SK-N-SH treated with all-trans-retinoic acid at 6 μM for 48 hours (cell line): ENCODE measurements at regions not wholly inside any gene's neighbourhood (a gene's known extent, or its start where the extent isn't known, plus 50 kb on each side); places are given as distances from the start of the nearest gene placed in this dataset.

Experiments used
- ATAC-seq: fragments of 200-7000 bp; cut with Tn5 transposase; 3 replicates; pipeline ENCODE4 v1.9.1; 2020; ENCODE audit warnings: mild to moderate bottlenecking, moderate library complexity
- ARNTL ChIP-seq: fragments of 450-650 bp; formaldehyde crosslinking; IDR thresholded peaks from 2 replicates; pipeline ENCODE4 v1.5.0; 2020; ENCODE audit warnings: low read depth, mild to moderate bottlenecking, moderate library complexity, borderline replicate concordance
- BACH2 ChIP-seq: fragments of 250-450 bp; sonication (Bioruptor Pico); IDR thresholded peaks from 2 replicates; pipeline ENCODE4 v1.9.0; 2021; ENCODE audit warnings: mild to moderate bottlenecking, borderline replicate concordance
- CSDC2 ChIP-seq: fragments of 250-450 bp; sonication (Bioruptor Pico); IDR thresholded peaks from 2 replicates; pipeline ENCODE4 v1.5.0; 2020; ENCODE audit warnings: mild to moderate bottlenecking, moderate library complexity
- ESRRG ChIP-seq: fragments of 250-450 bp; sonication (Bioruptor Pico); IDR thresholded peaks from 2 replicates; pipeline ENCODE4 v1.6.1; 2021; ENCODE audit warnings: mild to moderate bottlenecking
- ISL1 ChIP-seq: fragments of 250-450 bp; sonication (Bioruptor Pico); IDR thresholded peaks from 2 replicates; pipeline ENCODE4 v2.1.2; 2022; ENCODE audit warnings: mild to moderate bottlenecking, moderate library complexity
- OSR1 ChIP-seq: fragments of 250-450 bp; sonication (Bioruptor Pico); IDR thresholded peaks from 2 replicates; pipeline ENCODE4 v1.8.0; 2022; ENCODE audit warnings: moderate library complexity, mild to moderate bottlenecking, inconsistent platforms
- PPARA ChIP-seq: fragments of 250-450 bp; sonication (Bioruptor Pico); IDR thresholded peaks from 2 replicates; pipeline ENCODE4 v1.5.0; 2020; ENCODE audit warnings: mild to moderate bottlenecking, borderline replicate concordance
- RARB ChIP-seq: fragments of 250-450 bp; sonication (Bioruptor Pico); IDR thresholded peaks from 2 replicates; pipeline ENCODE4 v1.8.0; 2021; ENCODE audit warnings: mild to moderate bottlenecking, moderate library complexity
- SNAI2 ChIP-seq: fragments of 250-450 bp; sonication (Bioruptor Pico); IDR thresholded peaks from 2 replicates; pipeline ENCODE4 v1.5.0; 2020; ENCODE audit warnings: mild to moderate bottlenecking, moderate library complexity
- TCF4 ChIP-seq: fragments of 250-450 bp; sonication (Bioruptor Pico); IDR thresholded peaks from 2 replicates; pipeline ENCODE4 v1.8.0; 2021; ENCODE audit warnings: mild to moderate bottlenecking, moderate library complexity, borderline replicate concordance
- ZC3H10 ChIP-seq: fragments of 250-450 bp; sonication (Bioruptor Pico); IDR thresholded peaks from 2 replicates; pipeline ENCODE4 v1.5.1; 2021; ENCODE audit warnings: mild to moderate bottlenecking, moderate library complexity
- ZFP3 ChIP-seq: fragments of 250-450 bp; sonication (Bioruptor Pico); IDR thresholded peaks from 2 replicates; pipeline ENCODE4 v1.5.0; 2020; ENCODE audit warnings: mild to moderate bottlenecking, moderate library complexity
- ZFP30 ChIP-seq: fragments of 450-650 bp; formaldehyde crosslinking; IDR thresholded peaks from 2 replicates; pipeline ENCODE4 v1.5.0; 2022; ENCODE audit warnings: mild to moderate bottlenecking, moderate library complexity
- ZNF565 ChIP-seq: fragments of 450-650 bp; formaldehyde crosslinking; conservative IDR thresholded peaks from 2 replicates; pipeline ENCODE4 v1.5.0; 2020; ENCODE audit warnings: low read depth, mild to moderate bottlenecking, moderate library complexity
- ZNF70 ChIP-seq: fragments of 450-650 bp; formaldehyde crosslinking; IDR thresholded peaks from 2 replicates; pipeline ENCODE4 v1.5.0; 2020; ENCODE audit warnings: mild to moderate bottlenecking, moderate library complexity
- ZNF8 ChIP-seq: fragments of 450-650 bp; formaldehyde crosslinking; IDR thresholded peaks from 2 replicates; pipeline ENCODE4 v1.5.0; 2020; ENCODE audit warnings: mild to moderate bottlenecking, moderate library complexity
- TF ChIP-seq, protein P1 (sequence below): fragments of 250-450 bp; sonication (Bioruptor Pico); IDR thresholded peaks from 2 replicates; pipeline ENCODE4 v1.5.1; 2021; ENCODE audit warnings: mild to moderate bottlenecking, moderate library complexity
- TF ChIP-seq, protein P2 (sequence below): fragments of 250-450 bp; sonication (Bioruptor Pico); IDR thresholded peaks from 2 replicates; pipeline ENCODE4 v1.5.1; 2020; ENCODE audit warnings: low read depth, mild to moderate bottlenecking, moderate library complexity
- TF ChIP-seq, protein P3 (sequence below): fragments of 250-450 bp; sonication (Bioruptor Pico); IDR thresholded peaks from 2 replicates; pipeline ENCODE4 v1.8.0; 2020; ENCODE audit warnings: mild to moderate bottlenecking, moderate library complexity, borderline replicate concordance
- TF ChIP-seq, protein P4 (sequence below): fragments of 250-450 bp; sonication (Bioruptor Pico); IDR thresholded peaks from 2 replicates; pipeline ENCODE4 v1.8.0; 2021; ENCODE audit warnings: low read depth, mild to moderate bottlenecking, moderate library complexity, borderline replicate concordance
- TF ChIP-seq, protein P5 (sequence below): fragments of 250-450 bp; sonication (Bioruptor Pico); IDR thresholded peaks from 2 replicates; pipeline ENCODE4 v1.5.0; 2020; ENCODE audit warnings: mild to moderate bottlenecking, moderate library complexity

DNA sequence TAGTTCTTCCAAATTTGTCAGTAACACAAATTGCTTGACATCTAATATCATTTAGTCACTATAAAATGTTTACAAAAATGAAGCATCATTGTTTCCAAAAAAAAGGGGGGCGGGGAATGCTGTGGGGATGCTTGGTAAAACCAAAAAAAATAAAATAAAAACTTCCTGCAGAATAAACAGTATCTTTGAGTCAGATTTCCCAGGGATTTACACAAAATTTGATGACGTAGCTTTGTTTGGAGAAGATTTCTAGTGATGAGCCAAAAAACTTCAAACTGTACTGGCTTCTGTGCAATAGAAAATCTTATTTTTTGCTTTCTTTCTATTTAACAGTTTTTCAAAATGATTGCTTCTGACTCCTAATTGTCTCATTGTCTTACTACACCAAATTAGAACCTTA, 80.0 kb downstream of the MZT1 start:
- ATAC-seq = no peak
- TF ChIP-seq BACH2 (CRISPR knock-in tag) = no peak
- TF ChIP-seq, all 23 proteins: peak for 0

DNA sequence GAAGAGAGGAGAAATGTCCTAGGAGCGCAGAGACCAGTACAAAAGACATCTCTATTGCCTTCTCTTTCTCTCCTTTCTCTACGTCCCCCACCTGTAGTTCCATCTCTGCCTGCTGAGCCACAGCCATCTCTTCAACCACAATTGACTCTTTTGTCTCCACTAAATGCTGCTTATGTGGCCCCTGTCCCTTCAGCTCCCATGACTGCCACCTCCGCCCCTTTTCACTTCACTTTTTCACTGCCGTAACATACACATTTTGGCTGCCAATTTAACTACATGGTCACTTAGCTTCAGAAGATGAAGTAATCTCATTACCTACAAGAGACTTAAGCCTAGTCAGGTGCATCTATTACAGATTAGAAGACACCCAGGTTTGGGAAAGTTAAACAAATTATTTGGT, 81.9 kb downstream of the MZT1 start:
- TF ChIP-seq CSDC2 (no peak), ISL1 (CRISPR knock-in tag) (no peak), OSR1 (CRISPR knock-in tag) (no peak), ZFP3 (CRISPR knock-in tag) (no peak), ARNTL (CRISPR knock-in tag) (no peak), ZNF565 (CRISPR knock-in tag) (no peak), ZNF8 (no peak)
- TF ChIP-seq, protein P1, sequence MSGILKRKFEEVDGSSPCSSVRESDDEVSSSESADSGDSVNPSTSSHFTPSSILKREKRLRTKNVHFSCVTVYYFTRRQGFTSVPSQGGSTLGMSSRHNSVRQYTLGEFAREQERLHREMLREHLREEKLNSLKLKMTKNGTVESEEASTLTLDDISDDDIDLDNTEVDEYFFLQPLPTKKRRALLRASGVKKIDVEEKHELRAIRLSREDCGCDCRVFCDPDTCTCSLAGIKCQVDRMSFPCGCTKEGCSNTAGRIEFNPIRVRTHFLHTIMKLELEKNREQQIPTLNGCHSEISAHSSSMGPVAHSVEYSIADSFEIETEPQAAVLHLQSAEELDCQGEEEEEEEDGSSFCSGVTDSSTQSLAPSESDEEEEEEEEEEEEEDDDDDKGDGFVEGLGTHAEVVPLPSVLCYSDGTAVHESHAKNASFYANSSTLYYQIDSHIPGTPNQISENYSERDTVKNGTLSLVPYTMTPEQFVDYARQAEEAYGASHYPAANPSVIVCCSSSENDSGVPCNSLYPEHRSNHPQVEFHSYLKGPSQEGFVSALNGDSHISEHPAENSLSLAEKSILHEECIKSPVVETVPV (CRISPR knock-in tag) = no peak
- TF ChIP-seq, protein P2, sequence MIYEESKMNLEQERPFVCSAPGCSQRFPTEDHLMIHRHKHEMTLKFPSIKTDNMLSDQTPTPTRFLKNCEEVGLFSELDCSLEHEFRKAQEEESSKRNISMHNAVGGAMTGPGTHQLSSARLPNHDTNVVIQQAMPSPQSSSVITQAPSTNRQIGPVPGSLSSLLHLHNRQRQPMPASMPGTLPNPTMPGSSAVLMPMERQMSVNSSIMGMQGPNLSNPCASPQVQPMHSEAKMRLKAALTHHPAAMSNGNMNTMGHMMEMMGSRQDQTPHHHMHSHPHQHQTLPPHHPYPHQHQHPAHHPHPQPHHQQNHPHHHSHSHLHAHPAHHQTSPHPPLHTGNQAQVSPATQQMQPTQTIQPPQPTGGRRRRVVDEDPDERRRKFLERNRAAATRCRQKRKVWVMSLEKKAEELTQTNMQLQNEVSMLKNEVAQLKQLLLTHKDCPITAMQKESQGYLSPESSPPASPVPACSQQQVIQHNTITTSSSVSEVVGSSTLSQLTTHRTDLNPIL (CRISPR knock-in tag) = no peak
- TF ChIP-seq, protein P3, sequence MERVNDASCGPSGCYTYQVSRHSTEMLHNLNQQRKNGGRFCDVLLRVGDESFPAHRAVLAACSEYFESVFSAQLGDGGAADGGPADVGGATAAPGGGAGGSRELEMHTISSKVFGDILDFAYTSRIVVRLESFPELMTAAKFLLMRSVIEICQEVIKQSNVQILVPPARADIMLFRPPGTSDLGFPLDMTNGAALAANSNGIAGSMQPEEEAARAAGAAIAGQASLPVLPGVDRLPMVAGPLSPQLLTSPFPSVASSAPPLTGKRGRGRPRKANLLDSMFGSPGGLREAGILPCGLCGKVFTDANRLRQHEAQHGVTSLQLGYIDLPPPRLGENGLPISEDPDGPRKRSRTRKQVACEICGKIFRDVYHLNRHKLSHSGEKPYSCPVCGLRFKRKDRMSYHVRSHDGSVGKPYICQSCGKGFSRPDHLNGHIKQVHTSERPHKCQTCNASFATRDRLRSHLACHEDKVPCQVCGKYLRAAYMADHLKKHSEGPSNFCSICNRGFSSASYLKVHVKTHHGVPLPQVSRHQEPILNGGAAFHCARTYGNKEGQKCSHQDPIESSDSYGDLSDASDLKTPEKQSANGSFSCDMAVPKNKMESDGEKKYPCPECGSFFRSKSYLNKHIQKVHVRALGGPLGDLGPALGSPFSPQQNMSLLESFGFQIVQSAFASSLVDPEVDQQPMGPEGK (CRISPR knock-in tag) = no peak

DNA sequence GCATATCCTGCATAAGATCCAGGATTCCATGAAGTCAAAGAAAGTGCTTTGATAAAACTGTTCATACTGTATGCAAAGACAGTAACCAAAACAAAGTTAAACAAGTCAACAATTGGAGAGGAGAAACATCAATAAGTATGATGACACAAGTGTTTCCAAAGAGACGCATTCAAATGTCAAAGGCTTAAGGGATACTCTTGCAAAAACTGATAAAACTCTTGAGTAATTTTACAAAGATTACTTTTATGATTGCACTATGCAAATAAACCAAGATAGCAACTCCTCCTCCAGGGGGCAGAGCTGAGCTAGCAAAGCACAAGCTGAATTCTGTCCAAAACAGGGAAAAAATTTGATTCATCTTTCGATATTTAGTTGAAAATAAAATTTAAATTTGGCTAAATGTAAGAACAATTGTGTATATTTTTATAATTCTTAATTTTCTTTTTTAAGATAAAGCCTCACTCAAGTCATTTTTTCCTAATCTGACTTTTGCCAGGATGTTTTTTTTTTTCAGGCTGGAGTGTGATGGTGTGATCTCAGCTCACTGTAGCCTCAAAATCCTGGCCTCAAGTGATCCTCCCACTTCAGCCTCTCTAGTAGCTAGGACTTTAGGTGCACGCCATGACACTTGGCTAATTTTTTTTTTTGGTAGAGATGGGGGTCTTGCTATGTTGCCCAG, 84.0 kb downstream of the MZT1 start:
- ATAC-seq = peak; percentile 73
- TF ChIP-seq ZNF8 (no peak), ZC3H10 (CRISPR knock-in tag) (no peak), CSDC2 (no peak), ZFP30 (CRISPR knock-in tag) (no peak), ZNF565 (CRISPR knock-in tag) (no peak), ZNF70 (no peak), ESRRG (CRISPR knock-in tag) (no peak), ARNTL (CRISPR knock-in tag) (no peak)

More for the DNA sequence above, 81.9 kb downstream of the MZT1 start:
- no peak for ATAC-seq

DNA sequence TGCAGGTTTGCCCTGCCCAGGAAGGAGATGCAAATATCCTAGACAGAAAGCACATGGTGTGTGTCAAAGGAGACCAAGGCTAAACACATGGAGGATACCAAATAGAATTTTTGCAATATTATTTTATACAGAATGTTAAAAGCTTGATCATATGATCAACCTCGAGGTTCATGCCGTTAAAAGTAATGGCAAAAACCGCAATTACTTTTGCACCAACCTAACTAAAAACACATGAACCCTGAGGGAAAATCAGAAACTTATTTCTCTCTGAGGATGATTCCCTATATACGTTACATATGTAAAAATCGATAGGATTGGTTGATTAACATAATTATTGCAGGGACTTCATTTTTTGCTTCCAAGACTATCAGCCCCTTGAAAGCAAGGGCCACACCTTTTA, 88.1 kb downstream of the MZT1 start:
- TF ChIP-seq PPARA (CRISPR knock-in tag) (no peak), TCF4 (no peak), ZNF70 (no peak), ZNF8 (no peak), ISL1 (CRISPR knock-in tag) (no peak), ZFP3 (CRISPR knock-in tag) (no peak), ZNF565 (CRISPR knock-in tag) (no peak), ARNTL (CRISPR knock-in tag) (no peak), ESRRG (CRISPR knock-in tag) (no peak), SNAI2 (no peak), RARB (CRISPR knock-in tag) (no peak), ZFP30 (CRISPR knock-in tag) (no peak), CSDC2 (no peak), OSR1 (CRISPR knock-in tag) (no peak), BACH2 (CRISPR knock-in tag) (no peak)
- TF ChIP-seq, protein P2 (CRISPR knock-in tag) = no peak
- TF ChIP-seq, protein P4, sequence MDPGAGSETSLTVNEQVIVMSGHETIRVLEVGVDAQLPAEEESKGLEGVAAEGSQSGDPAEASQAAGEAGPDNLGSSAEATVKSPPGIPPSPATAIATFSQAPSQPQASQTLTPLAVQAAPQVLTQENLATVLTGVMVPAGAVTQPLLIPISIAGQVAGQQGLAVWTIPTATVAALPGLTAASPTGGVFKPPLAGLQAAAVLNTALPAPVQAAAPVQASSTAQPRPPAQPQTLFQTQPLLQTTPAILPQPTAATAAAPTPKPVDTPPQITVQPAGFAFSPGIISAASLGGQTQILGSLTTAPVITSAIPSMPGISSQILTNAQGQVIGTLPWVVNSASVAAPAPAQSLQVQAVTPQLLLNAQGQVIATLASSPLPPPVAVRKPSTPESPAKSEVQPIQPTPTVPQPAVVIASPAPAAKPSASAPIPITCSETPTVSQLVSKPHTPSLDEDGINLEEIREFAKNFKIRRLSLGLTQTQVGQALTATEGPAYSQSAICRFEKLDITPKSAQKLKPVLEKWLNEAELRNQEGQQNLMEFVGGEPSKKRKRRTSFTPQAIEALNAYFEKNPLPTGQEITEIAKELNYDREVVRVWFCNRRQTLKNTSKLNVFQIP = no peak
- TF ChIP-seq, protein P3 (CRISPR knock-in tag) = no peak
- TF ChIP-seq, protein P5, sequence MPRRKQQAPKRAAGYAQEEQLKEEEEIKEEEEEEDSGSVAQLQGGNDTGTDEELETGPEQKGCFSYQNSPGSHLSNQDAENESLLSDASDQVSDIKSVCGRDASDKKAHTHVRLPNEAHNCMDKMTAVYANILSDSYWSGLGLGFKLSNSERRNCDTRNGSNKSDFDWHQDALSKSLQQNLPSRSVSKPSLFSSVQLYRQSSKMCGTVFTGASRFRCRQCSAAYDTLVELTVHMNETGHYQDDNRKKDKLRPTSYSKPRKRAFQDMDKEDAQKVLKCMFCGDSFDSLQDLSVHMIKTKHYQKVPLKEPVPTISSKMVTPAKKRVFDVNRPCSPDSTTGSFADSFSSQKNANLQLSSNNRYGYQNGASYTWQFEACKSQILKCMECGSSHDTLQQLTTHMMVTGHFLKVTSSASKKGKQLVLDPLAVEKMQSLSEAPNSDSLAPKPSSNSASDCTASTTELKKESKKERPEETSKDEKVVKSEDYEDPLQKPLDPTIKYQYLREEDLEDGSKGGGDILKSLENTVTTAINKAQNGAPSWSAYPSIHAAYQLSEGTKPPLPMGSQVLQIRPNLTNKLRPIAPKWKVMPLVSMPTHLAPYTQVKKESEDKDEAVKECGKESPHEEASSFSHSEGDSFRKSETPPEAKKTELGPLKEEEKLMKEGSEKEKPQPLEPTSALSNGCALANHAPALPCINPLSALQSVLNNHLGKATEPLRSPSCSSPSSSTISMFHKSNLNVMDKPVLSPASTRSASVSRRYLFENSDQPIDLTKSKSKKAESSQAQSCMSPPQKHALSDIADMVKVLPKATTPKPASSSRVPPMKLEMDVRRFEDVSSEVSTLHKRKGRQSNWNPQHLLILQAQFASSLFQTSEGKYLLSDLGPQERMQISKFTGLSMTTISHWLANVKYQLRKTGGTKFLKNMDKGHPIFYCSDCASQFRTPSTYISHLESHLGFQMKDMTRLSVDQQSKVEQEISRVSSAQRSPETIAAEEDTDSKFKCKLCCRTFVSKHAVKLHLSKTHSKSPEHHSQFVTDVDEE (CRISPR knock-in tag) = no peak
- no peak for ATAC-seq
